ENCODE measurements at regions not wholly inside any gene's neighbourhood (a gene's known extent, or its start where the extent isn't known, plus 50 kb on each side); places are given as distances from the start of the nearest gene placed in this dataset.

DNA sequence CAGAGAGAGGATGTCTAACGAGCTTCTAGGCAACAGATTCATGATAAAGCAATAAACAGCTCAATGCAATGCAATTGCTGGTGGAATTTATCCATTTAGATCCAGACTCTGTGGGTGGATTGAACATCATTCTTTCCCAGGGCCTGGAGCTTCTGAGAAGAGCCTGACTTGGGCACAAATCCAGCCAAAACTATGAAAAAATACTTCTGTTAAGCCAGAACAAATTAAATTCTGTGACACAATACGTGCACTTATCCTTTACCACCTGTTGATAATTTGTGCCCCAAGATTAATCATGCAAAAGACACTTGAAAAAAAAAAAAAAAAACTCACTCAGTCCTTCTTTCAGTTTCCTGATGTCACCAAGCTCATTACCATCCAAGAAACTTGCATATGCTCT, 446.0 kb upstream of the DCN start:
- Mint-ChIP-seq H3K4me1 (peaks cover 4% of the 10 kb centered on the region), H3K27ac (no peak overlapping the region), H3K9me3 (peaks cover 25% of the 10 kb centered on the region), H3K36me3 (peaks cover 3% of the 10 kb centered on the region), H3K4me3 (no peak overlapping the region), H3K27me3 (ENCODE audit: low read depth) (peaks cover 6% of the 10 kb centered on the region)
- no peak for DNase-seq (ENCODE audit: low spot score in 2 of 2, unreplicated experiment in 2 of 2)
- TF ChIP-seq CTCF (IDR thresholded peaks at IDR 0.05; ENCODE audit: unreplicated experiment): no peak

GRCh38 chr12:91627225-91627624, 444.6 kb upstream of the DCN start:
- peaks cover 3% of the 10 kb centered on the region for H3K36me3 Mint-ChIP-seq
- no peak for TF ChIP-seq CTCF (IDR thresholded peaks at IDR 0.05; ENCODE audit: unreplicated experiment)
- no peak overlapping the region for H3K27ac Mint-ChIP-seq
- H3K9me3 Mint-ChIP-seq: peaks cover 25% of the 10 kb centered on the region
- no peaks in the 10 kb centered on the region for H3K4me1 Mint-ChIP-seq
- peaks cover 8% of the 10 kb centered on the region for H3K27me3 Mint-ChIP-seq (ENCODE audit: low read depth)
- no peak for DNase-seq (ENCODE audit: low spot score in 2 of 2, unreplicated experiment in 2 of 2)
- no peak overlapping the region for H3K4me3 Mint-ChIP-seq

DNA sequence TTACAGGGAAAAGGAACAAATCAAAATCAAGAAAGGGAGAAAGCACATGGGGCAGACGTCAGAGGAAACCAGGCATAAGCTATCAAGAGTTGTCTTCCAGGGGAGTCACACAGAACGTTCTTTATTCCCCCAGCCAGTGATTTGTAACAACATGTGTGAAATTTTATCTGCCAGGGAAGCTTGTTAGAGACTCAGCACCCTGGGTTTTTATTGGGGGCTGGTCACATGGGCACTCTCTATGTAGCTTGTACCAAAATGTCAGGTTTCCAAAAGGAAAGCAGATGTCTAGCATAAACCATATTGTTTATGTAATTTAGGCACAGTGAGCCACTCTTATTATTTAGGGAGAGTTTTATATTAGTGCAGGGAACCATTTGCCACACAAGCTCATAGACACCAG, 440.4 kb upstream of the DCN start:
- H3K27ac Mint-ChIP-seq: no peak overlapping the region
- H3K9me3 Mint-ChIP-seq: peaks cover 25% of the 10 kb centered on the region
- TF ChIP-seq CTCF (IDR thresholded peaks at IDR 0.05; ENCODE audit: unreplicated experiment): no peak
- H3K4me1 Mint-ChIP-seq: peaks cover 3% of the 10 kb centered on the region
- H3K36me3 Mint-ChIP-seq: peaks cover 3% of the 10 kb centered on the region
- peaks cover 9% of the 10 kb centered on the region for H3K27me3 Mint-ChIP-seq (ENCODE audit: low read depth)
- no peak for DNase-seq (ENCODE audit: low spot score in 2 of 2, unreplicated experiment in 2 of 2)
- no peak overlapping the region for H3K4me3 Mint-ChIP-seq

DNA sequence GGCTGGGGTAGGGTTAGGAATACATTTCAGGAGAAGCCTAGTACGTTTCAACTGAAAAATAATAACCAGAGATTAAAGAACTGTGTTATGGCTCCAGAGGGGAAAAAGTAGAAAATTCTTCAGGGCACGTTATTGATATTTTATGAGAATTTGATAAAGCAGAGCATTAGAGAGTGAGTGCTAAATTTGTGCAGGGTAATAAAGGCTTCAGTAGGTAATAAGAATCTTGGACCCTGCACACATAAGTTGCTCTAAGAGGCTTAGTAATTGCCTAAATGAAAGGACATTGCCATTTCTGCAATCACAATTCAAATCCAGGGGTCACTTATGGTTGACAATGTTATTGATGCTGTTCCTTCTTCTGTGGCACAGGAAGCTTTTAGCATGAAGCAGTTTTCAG, 439.4 kb upstream of the DCN start:
- peaks cover 3% of the 10 kb centered on the region for H3K36me3 Mint-ChIP-seq
- peaks cover 9% of the 10 kb centered on the region for H3K27me3 Mint-ChIP-seq (ENCODE audit: low read depth)
- DNase-seq (ENCODE audit: low spot score in 2 of 2, unreplicated experiment in 2 of 2): no peak
- H3K9me3 Mint-ChIP-seq: peaks cover 21% of the 10 kb centered on the region
- TF ChIP-seq CTCF (IDR thresholded peaks at IDR 0.05; ENCODE audit: unreplicated experiment): no peak
- peaks cover 3% of the 10 kb centered on the region for H3K4me1 Mint-ChIP-seq
- H3K27ac Mint-ChIP-seq: no peak overlapping the region
- H3K4me3 Mint-ChIP-seq: no peak overlapping the region

DNA sequence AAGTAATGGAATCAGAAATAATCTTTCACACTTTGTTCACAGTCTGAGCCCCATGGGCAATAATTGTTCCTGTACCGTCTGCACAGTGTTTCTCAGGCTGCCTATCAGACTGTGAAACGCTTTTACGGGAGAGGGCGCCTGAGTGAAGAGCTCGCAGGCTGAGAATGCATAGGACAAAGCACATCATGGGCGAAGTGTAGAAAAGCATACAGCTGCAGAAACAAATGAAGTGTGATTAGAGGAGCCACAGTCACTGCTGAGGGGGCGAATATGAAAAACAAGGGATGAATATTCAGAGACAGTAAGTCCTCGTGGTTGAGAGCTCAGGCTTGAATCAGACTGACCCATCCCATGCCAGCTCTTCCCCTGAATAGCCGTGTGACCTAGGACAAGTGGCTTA, 438.4 kb upstream of the DCN start:
- H3K4me1 Mint-ChIP-seq: peaks cover 7% of the 10 kb centered on the region

More for the DNA sequence above, 438.4 kb upstream of the DCN start:
- no peak for DNase-seq (ENCODE audit: low spot score in 2 of 2, unreplicated experiment in 2 of 2)
- Mint-ChIP-seq H3K4me3 (no peak overlapping the region), H3K27me3 (ENCODE audit: low read depth) (peaks cover 9% of the 10 kb centered on the region), H3K36me3 (no peaks in the 10 kb centered on the region), H3K9me3 (peaks cover 13% of the 10 kb centered on the region), H3K27ac (peak overlapping the region; percentile 26)
- no peak for TF ChIP-seq CTCF (IDR thresholded peaks at IDR 0.05; ENCODE audit: unreplicated experiment)

Measured in mesothelial cell of epicardium (in vitro differentiated cells).